ENCODE measurements at regions not wholly inside any gene's neighbourhood (a gene's known extent, or its start where the extent isn't known, plus 50 kb on each side); places are given as distances from the start of the nearest gene placed in this dataset.
"Not testable (repeated sequence)": the region's sequence is repeated elsewhere in the genome, so short reads cannot be mapped to it uniquely, and the experiment has no call there.

GRCh38 chr3:35307296-35307695, 332.0 kb upstream of the ARPP21 start:
- DNase-seq (ENCODE audit: low read depth in 1 of 2, low spot score in 1 of 2), result no peak
- TF ChIP-seq JUND (IDR thresholded peaks at IDR 0.05; ENCODE audit: low read depth), result no peak
- in situ Hi-C loops (cut with HindIII; ENCODE audit: low pct_unique_long_range_greater_than_20kb, low sequenced_read_pairs), result no loop called here

- DNase-seq (ENCODE audit: low read depth in 1 of 2, low spot score in 1 of 2); in situ Hi-C loops (cut with HindIII; ENCODE audit: low pct_unique_long_range_greater_than_20kb, low sequenced_read_pairs): not testable (repeated sequence)
These were observed 322.5 kb upstream of the ARPP21 start for GRCh38 chr3:35316841-35317240.

DNA sequence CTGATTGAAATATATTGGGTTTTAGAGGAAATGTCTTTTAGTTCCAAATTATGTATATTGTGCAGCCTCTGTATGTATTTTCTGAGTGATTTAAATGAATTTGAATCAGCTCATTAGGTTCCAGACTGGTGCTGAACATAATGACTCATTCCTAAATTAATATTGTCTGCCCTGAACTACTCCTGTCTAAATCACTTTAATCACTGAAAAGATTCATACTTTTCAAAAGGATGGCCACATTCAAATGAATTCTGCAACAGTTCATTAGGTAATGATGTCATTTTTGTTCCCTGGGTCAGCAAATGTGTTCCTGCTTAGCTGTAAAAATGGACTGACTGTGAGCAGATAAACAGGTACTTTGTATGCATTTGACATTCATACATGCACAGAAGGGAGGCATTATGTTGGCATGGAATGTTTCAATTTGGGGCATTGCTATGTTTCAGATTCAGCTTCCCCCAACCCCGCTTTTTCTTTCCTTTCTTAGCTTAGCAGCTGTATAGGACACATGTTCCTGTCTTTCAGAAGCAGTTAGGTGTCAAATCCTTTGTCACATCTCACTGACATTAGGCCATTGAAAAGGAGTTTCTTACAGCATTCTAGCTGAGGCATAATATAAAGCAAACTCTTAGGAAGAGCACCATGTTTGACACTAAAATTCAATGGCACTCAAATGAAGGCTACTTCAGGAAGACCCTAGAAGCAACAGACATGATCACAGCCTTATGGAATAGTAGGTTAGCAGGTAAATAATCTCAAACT, 318.5 kb upstream of the ARPP21 start:
- in situ Hi-C loops (cut with HindIII; ENCODE audit: low pct_unique_long_range_greater_than_20kb, low sequenced_read_pairs), result no loop called here
- TF ChIP-seq JUND (IDR thresholded peaks at IDR 0.05; ENCODE audit: low read depth), result no peak

GRCh38 chr3:35322070-35322469, 317.3 kb upstream of the ARPP21 start:
- no peak for DNase-seq (ENCODE audit: low read depth in 1 of 2, low spot score in 1 of 2)
- no peak for TF ChIP-seq JUND (IDR thresholded peaks at IDR 0.05; ENCODE audit: low read depth)
- in situ Hi-C loops (cut with HindIII; ENCODE audit: low pct_unique_long_range_greater_than_20kb, low sequenced_read_pairs), result no loop called here

More for the DNA sequence above, 318.5 kb upstream of the ARPP21 start:
- DNase-seq (ENCODE audit: low read depth in 1 of 2, low spot score in 1 of 2), result no peak

DNA sequence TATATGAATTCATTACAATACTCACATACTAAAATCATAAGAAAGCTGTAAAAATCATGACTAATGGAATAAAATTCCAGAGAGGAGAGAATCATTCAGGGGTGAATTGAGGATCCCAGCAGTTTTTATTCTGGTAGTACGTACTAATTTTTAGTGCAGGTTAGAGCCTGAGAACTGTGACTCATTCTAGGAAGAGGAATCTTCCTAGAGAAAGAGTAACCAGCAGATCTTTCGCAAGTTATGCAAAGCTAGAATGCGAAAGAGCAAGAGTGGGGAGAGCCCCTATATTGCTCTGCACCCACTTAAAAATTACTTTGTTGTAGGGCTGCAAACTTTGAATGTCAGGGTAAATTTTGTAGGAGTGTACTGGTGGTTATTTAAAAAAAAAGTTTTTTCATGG, 303.6 kb upstream of the ARPP21 start:
- in situ Hi-C loops (cut with HindIII; ENCODE audit: low pct_unique_long_range_greater_than_20kb, low sequenced_read_pairs), result no loop called here
- DNase-seq (ENCODE audit: low read depth in 1 of 2, low spot score in 1 of 2), result no peak
- TF ChIP-seq JUND (IDR thresholded peaks at IDR 0.05; ENCODE audit: low read depth), result no peak

DNA sequence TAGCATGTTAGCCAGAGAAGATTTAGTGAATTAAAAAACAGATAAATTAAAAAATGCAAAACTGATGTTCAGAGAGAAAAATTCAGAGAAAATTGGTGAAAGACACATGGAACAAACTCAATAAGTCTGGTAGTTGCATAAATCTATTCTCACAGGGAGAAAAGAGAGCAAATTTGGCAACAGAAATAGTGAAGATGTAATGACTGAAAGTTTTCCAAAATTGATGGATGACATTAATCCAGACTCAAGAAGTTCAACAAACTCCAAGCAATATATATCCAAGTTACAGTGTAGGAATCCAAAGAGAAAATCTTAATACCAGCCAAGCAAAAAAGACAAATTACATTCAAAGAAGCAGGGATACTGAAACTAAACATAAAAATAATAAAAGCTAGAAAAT, 302.7 kb upstream of the ARPP21 start:
- DNase-seq (ENCODE audit: low read depth in 1 of 2, low spot score in 1 of 2), result no peak
- in situ Hi-C loops (cut with HindIII; ENCODE audit: low pct_unique_long_range_greater_than_20kb, low sequenced_read_pairs), result no loop called here

DNA sequence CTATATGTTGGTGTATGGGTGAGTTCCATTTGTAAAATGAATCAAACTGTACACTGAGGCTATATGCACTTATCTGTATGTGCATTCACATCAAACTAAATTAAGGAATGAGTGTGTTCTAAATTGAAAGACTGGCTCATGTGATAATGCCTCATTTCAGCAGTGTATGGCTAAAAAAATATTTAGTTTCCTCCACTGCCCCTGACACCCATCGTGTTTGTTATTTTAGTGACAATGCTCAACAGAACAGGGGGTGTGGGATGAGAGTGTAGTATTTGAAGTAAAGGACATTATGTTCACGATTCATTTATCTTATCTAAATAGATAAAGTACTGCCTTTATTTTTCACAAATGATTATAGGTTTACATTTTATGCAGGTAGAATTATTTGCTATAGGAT, 301.1 kb upstream of the ARPP21 start:
- TF ChIP-seq JUND (IDR thresholded peaks at IDR 0.05; ENCODE audit: low read depth), result no peak
- in situ Hi-C loops (cut with HindIII; ENCODE audit: low pct_unique_long_range_greater_than_20kb, low sequenced_read_pairs), result no loop called here
- DNase-seq (ENCODE audit: low read depth in 1 of 2, low spot score in 1 of 2), result no peak

More for the DNA sequence above, 302.7 kb upstream of the ARPP21 start:
- no peak for TF ChIP-seq JUND (IDR thresholded peaks at IDR 0.05; ENCODE audit: low read depth)

DNA sequence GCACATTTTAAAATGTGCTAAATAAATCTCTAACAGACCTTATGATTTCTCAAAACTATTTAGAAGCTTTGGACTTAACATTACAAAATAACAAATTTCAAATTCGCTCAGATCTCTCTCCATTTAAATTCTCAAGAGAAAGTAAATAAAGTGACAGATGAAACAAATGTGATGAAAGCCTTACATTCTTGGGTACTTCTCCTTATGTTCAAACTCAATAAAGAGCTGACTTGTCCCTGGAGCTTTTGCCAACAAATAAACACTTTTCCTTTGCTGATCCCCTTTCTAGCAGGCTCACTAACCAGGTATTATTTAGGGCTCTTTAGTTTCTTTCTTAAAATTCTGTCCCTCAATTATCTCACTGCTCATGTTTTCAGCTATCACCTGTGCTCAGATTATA, 259.1 kb upstream of the ARPP21 start:
- DNase-seq (ENCODE audit: low read depth in 1 of 2, low spot score in 1 of 2), result no peak
- in situ Hi-C loops (cut with HindIII; ENCODE audit: low pct_unique_long_range_greater_than_20kb, low sequenced_read_pairs), result no loop called here
- no peak for TF ChIP-seq JUND (IDR thresholded peaks at IDR 0.05; ENCODE audit: low read depth)

DNA sequence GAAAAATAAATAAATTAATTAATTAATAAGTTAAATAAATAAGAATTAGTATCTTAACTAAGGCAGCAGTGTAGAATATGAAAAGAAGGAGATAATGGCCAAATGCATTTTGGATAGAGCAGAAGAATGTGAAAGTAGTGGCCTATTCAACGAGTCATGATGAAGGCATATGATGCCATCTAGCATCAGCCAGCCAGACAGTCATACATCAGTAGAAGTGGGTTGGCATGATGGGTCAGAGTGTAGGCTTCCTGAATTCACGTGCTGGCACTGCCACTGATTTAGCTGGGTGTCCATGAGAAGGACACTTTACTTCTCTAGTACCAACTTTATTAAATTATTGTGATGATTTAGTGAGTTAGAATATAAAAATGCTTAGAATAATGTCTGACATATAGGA, 256.1 kb upstream of the ARPP21 start:
- TF ChIP-seq JUND (IDR thresholded peaks at IDR 0.05; ENCODE audit: low read depth), result no peak
- no peak for DNase-seq (ENCODE audit: low read depth in 1 of 2, low spot score in 1 of 2)
- in situ Hi-C loops (cut with HindIII; ENCODE audit: low pct_unique_long_range_greater_than_20kb, low sequenced_read_pairs), result no loop called here

- no peak for TF ChIP-seq JUND (IDR thresholded peaks at IDR 0.05; ENCODE audit: low read depth)
- DNase-seq (ENCODE audit: low read depth in 1 of 2, low spot score in 1 of 2), result no peak
- in situ Hi-C loops (cut with HindIII; ENCODE audit: low pct_unique_long_range_greater_than_20kb, low sequenced_read_pairs), result no loop called here
These were observed 255.4 kb upstream of the ARPP21 start for GRCh38 chr3:35383719-35384555.

DNA sequence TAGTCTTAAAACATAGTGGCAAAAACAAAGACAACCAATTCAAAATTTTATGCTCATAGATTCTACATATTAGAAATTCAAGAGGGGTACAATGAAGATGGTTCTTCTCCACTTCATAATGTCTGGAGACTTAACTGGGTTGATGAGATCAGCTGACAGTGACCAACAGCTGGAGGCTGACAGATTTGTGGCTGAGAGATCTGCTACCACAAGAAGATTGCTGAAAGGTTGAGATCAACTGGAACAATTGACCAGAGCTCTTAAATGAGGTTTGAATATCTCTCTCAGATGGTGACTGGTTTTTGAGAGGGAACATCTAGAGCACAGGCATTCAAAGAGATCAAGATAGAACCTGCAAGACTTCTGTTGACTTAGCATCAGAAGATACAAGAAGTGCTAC, 254.1 kb upstream of the ARPP21 start:
- DNase-seq (ENCODE audit: low read depth in 1 of 2, low spot score in 1 of 2), result no peak

GRCh38 chr3:35389907-35390306, 249.4 kb upstream of the ARPP21 start:
- no peak for TF ChIP-seq JUND (IDR thresholded peaks at IDR 0.05; ENCODE audit: low read depth)
- in situ Hi-C loops (cut with HindIII; ENCODE audit: low pct_unique_long_range_greater_than_20kb, low sequenced_read_pairs), result no loop called here
- no peak for DNase-seq (ENCODE audit: low read depth in 1 of 2, low spot score in 1 of 2)

More for the DNA sequence above, 254.1 kb upstream of the ARPP21 start:
- no peak for TF ChIP-seq JUND (IDR thresholded peaks at IDR 0.05; ENCODE audit: low read depth)
- in situ Hi-C loops (cut with HindIII; ENCODE audit: low pct_unique_long_range_greater_than_20kb, low sequenced_read_pairs), result no loop called here

GRCh38 chr3:35392187-35392586, 247.1 kb upstream of the ARPP21 start:
- in situ Hi-C loops (cut with HindIII; ENCODE audit: low pct_unique_long_range_greater_than_20kb, low sequenced_read_pairs), result no loop called here
- no peak for DNase-seq (ENCODE audit: low read depth in 1 of 2, low spot score in 1 of 2)

More at GRCh38 chr3:35392187-35392586, 247.1 kb upstream of the ARPP21 start:
- no peak for TF ChIP-seq JUND (IDR thresholded peaks at IDR 0.05; ENCODE audit: low read depth)
